ENCODE measurements at regions not wholly inside any gene's neighbourhood (a gene's known extent, or its start where the extent isn't known, plus 50 kb on each side); places are given as distances from the start of the nearest gene placed in this dataset.

DNA sequence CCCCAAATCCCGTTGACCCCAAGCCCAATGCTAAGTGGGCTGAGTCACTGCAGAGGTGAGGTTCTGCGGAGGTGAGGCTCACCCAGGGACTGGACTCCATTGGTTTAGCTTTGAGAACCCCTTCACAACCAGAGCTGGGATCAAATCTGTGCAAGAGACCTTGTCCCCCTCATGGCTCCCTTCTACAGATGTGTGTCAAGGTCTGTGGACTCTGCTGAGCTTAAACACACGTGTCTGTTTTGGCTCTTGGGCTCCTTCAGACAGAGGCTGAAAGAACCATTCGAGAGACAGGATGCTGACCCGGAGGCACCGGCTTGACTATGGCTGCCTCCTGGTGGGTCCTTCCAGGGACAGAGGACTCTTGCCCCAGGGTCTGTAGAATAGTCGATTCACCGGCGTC is 190.3 kb downstream of the LPIN1 start:
- Mint-ChIP-seq H3K9me3 (no peaks in the 10 kb centered on the region), H3K4me3 (no peak overlapping the region), H3K36me3 (ENCODE audit: low read depth) (no peaks in the 10 kb centered on the region), H3K27ac (no peak overlapping the region), H3K4me1 (peaks cover 9% of the 10 kb centered on the region), H3K27me3 (ENCODE audit: insufficient read depth) (no peaks in the 10 kb centered on the region)
- Histone ChIP-seq H3K36me3 (ENCODE audit: control insufficient read depth, insufficient read depth, low read length) (no peaks in the 10 kb centered on the region), H3K9ac (ENCODE audit: extremely low read depth, low read length, poor library complexity, severe bottlenecking) (no peak overlapping the region), H3K27me3 (ENCODE audit: control insufficient read depth, insufficient read depth, low read length, poor library complexity, severe bottlenecking) (no peaks in the 10 kb centered on the region), H3K27ac (ENCODE audit: low read depth, low read length) (no peak overlapping the region), H3K4me3 (ENCODE audit: low read length) (no peak overlapping the region), H3K9me3 (ENCODE audit: control insufficient read depth, low read length) (no peaks in the 10 kb centered on the region), H3K4me1 (ENCODE audit: control insufficient read depth, insufficient read depth, low read length) (no peaks in the 10 kb centered on the region)
- DNase-seq = no peak
- 93 to 95% methylated on average over 4 to 9 of the region's 9 CpGs for WGBS, 2 experiments (ENCODE audit: insufficient coverage in 1 of 2, insufficient read length in 1 of 2)
- TF ChIP-seq, protein P1, sequence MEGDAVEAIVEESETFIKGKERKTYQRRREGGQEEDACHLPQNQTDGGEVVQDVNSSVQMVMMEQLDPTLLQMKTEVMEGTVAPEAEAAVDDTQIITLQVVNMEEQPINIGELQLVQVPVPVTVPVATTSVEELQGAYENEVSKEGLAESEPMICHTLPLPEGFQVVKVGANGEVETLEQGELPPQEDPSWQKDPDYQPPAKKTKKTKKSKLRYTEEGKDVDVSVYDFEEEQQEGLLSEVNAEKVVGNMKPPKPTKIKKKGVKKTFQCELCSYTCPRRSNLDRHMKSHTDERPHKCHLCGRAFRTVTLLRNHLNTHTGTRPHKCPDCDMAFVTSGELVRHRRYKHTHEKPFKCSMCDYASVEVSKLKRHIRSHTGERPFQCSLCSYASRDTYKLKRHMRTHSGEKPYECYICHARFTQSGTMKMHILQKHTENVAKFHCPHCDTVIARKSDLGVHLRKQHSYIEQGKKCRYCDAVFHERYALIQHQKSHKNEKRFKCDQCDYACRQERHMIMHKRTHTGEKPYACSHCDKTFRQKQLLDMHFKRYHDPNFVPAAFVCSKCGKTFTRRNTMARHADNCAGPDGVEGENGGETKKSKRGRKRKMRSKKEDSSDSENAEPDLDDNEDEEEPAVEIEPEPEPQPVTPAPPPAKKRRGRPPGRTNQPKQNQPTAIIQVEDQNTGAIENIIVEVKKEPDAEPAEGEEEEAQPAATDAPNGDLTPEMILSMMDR (conservative IDR thresholded peaks at IDR 0.05) = no peak

DNA sequence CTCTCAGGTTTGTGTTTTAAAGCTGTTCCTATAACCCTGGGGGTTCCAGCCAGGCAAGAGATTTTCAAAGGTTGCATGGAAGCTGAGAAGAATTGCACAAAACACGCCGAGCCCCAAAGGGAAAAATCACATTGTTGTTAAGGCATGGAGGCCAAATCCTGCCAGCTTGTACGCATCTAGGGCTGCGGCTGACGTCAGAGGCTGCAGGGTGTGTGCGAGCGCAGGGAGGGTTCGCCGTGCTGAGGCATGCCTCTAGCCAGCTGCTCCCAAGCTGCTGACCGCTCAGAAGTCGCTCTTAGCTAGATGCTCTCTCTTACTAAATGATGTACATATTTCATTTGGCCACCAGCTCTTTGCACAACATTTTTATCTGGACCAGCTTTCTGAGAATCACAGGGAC is 191.8 kb downstream of the LPIN1 start:
- Histone ChIP-seq H3K4me1 (ENCODE audit: control insufficient read depth, insufficient read depth, low read length) (no peaks in the 10 kb centered on the region), H3K4me3 (ENCODE audit: low read length) (no peak overlapping the region), H3K27ac (ENCODE audit: low read depth, low read length) (no peak overlapping the region), H3K9ac (ENCODE audit: extremely low read depth, low read length, poor library complexity, severe bottlenecking) (no peak overlapping the region), H3K36me3 (ENCODE audit: control insufficient read depth, insufficient read depth, low read length) (no peaks in the 10 kb centered on the region), H3K9me3 (ENCODE audit: control insufficient read depth, low read length) (no peaks in the 10 kb centered on the region), H3K27me3 (ENCODE audit: control insufficient read depth, insufficient read depth, low read length, poor library complexity, severe bottlenecking) (no peaks in the 10 kb centered on the region)
- no peak overlapping the region for H3K27ac Mint-ChIP-seq
- H3K27me3 Mint-ChIP-seq (ENCODE audit: insufficient read depth) = no peaks in the 10 kb centered on the region
- no peak overlapping the region for H3K4me3 Mint-ChIP-seq
- 91 to 93% methylated on average over 8 to 11 of the region's 11 CpGs for WGBS, 2 experiments (ENCODE audit: insufficient coverage in 1 of 2, insufficient read length in 1 of 2)
- TF ChIP-seq, protein P1 (conservative IDR thresholded peaks at IDR 0.05) = no peak
- no peaks in the 10 kb centered on the region for H3K36me3 Mint-ChIP-seq (ENCODE audit: low read depth)
- peaks cover 9% of the 10 kb centered on the region for H3K4me1 Mint-ChIP-seq
- no peaks in the 10 kb centered on the region for H3K9me3 Mint-ChIP-seq
- no peak for DNase-seq

DNA sequence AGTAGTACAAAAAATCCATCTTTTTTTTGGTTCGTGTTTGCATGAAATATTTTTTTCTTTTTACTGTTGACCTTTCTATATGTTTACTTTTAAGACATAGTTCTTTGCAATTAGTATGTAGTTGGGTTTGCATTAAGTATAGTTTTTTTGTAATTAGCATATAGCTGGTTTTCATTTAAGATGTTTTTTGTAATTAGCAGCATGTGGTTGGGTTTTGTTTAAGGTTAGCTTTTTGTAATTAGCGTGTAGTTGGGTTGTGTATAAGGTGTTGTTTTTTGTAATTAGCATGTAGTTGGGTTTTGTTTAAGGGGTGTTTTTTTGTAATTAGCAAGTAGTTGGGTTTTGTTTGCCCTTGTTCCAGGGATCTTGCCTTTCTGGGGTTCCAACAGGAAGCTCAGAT is 193.1 kb downstream of the LPIN1 start:
- Mint-ChIP-seq H3K27ac (no peak overlapping the region), H3K27me3 (ENCODE audit: insufficient read depth) (no peaks in the 10 kb centered on the region), H3K36me3 (ENCODE audit: low read depth) (no peaks in the 10 kb centered on the region), H3K4me3 (no peak overlapping the region), H3K9me3 (no peaks in the 10 kb centered on the region), H3K4me1 (peaks cover 9% of the 10 kb centered on the region)
- H3K27ac ChIP-seq (ENCODE audit: low read depth, low read length) = no peak overlapping the region
- TF ChIP-seq, protein P1 (conservative IDR thresholded peaks at IDR 0.05) = no peak
- no peaks in the 10 kb centered on the region for H3K4me1 ChIP-seq (ENCODE audit: control insufficient read depth, insufficient read depth, low read length)
- no peaks in the 10 kb centered on the region for H3K36me3 ChIP-seq (ENCODE audit: control insufficient read depth, insufficient read depth, low read length)
- no peaks in the 10 kb centered on the region for H3K27me3 ChIP-seq (ENCODE audit: control insufficient read depth, insufficient read depth, low read length, poor library complexity, severe bottlenecking)
- no peaks in the 10 kb centered on the region for H3K9me3 ChIP-seq (ENCODE audit: control insufficient read depth, low read length)
- H3K4me3 ChIP-seq (ENCODE audit: low read length) = no peak overlapping the region
- no peak overlapping the region for H3K9ac ChIP-seq (ENCODE audit: extremely low read depth, low read length, poor library complexity, severe bottlenecking)
- no peak for DNase-seq
- 89% methylated on average over 2 of the region's 2 CpGs; no CpG with 5 or more reads in 1 of the 2 experiments for WGBS, 2 experiments (ENCODE audit: insufficient coverage in 1 of 2, insufficient read length in 1 of 2)

Data from endodermal cell (in vitro differentiated cells).